SK-N-SH (cell line): ENCODE measurements at regions not wholly inside any gene's neighbourhood (a gene's known extent, or its start where the extent isn't known, plus 50 kb on each side); places are given as distances from the start of the nearest gene placed in this dataset.

Experiments used
- EP300 ChIP-seq, 2 experiments: IDR thresholded peaks; 2 replicates each; pipeline versions ENCODE4 v1.4.0 to v1.6.1; 2012; ENCODE audit warnings: borderline replicate concordance in 1 of 2, low read depth in 1 of 2, low read length in 1 of 2
- RFX5 ChIP-seq: IDR thresholded peaks from 2 replicates; pipeline ENCODE4 v1.6.1; 2012; ENCODE audit warnings: mild to moderate bottlenecking, improper control_type of control experiment, low read length
- TAF1 ChIP-seq: IDR thresholded peaks from 2 replicates; pipeline ENCODE4 v1.6.1; 2012; ENCODE audit warnings: low read depth, mild to moderate bottlenecking, low read length, moderate library complexity, borderline replicate concordance
- YY1 ChIP-seq: IDR thresholded peaks from 2 replicates; pipeline ENCODE4 v1.4.0; 2012; ENCODE audit warnings: low read depth, mild to moderate bottlenecking
- TF ChIP-seq, protein P1 (sequence below): IDR thresholded peaks from 2 replicates; pipeline ENCODE4 v1.6.1; 2012; ENCODE audit warnings: mild to moderate bottlenecking, low read depth, low read length, moderate library complexity

DNA sequence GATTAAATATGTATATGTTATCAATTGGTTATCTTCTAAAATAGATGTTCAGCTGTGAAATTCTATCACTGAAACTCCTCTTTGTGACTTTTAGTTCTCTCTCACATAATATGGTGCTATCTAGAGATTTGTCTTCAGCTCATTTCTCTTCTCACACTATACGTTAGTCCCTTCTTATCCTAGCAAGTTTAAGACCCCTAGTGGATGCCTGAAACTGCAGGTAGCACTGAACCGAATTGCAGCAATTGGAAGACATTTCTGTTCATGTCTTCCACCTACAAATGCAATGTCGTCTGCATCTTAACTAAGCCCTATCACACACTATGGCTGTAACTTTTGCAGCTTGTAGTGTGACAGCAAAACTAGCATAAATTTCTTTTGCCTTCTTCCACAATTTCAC, 442.7 kb upstream of the POM121L12 start:
- TF ChIP-seq EP300 (IDR thresholded peaks at IDR 0.05; ENCODE audit: borderline replicate concordance in 1 of 2, low read depth in 1 of 2, low read length in 1 of 2) (no peak), RFX5 (no peak), TAF1 (no peak), YY1 (no peak)
- TF ChIP-seq, protein P1, sequence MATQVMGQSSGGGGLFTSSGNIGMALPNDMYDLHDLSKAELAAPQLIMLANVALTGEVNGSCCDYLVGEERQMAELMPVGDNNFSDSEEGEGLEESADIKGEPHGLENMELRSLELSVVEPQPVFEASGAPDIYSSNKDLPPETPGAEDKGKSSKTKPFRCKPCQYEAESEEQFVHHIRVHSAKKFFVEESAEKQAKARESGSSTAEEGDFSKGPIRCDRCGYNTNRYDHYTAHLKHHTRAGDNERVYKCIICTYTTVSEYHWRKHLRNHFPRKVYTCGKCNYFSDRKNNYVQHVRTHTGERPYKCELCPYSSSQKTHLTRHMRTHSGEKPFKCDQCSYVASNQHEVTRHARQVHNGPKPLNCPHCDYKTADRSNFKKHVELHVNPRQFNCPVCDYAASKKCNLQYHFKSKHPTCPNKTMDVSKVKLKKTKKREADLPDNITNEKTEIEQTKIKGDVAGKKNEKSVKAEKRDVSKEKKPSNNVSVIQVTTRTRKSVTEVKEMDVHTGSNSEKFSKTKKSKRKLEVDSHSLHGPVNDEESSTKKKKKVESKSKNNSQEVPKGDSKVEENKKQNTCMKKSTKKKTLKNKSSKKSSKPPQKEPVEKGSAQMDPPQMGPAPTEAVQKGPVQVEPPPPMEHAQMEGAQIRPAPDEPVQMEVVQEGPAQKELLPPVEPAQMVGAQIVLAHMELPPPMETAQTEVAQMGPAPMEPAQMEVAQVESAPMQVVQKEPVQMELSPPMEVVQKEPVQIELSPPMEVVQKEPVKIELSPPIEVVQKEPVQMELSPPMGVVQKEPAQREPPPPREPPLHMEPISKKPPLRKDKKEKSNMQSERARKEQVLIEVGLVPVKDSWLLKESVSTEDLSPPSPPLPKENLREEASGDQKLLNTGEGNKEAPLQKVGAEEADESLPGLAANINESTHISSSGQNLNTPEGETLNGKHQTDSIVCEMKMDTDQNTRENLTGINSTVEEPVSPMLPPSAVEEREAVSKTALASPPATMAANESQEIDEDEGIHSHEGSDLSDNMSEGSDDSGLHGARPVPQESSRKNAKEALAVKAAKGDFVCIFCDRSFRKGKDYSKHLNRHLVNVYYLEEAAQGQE, result no peak
